H9 (cell line): ENCODE measurements at regions not wholly inside any gene's neighbourhood (a gene's known extent, or its start where the extent isn't known, plus 50 kb on each side); places are given as distances from the start of the nearest gene placed in this dataset.

Experiments
- DNase-seq: peaks from one replicate; pipeline ENCODE4 v3.0.0-alpha.2; 2017
- H2AFZ ChIP-seq: one replicate; pipeline ENCODE4 v1.6.1; 2013; ENCODE audit warnings: mild to moderate bottlenecking, low read length, control low read depth, moderate library complexity
- H2AK5ac ChIP-seq: 2 replicates; pipeline ENCODE4 v1.6.1; 2013; ENCODE audit warnings: low read length, control low read depth, mixed read lengths; ENCODE audit not compliant: insufficient read length
- H2BK120ac ChIP-seq: one replicate; pipeline ENCODE4 v1.6.1; 2013; ENCODE audit warnings: low read depth, mild to moderate bottlenecking, low read length, control low read depth, inconsistent platforms; ENCODE audit not compliant: poor library complexity, severe bottlenecking
- H2BK12ac ChIP-seq: 2 replicates; pipeline ENCODE4 v1.6.1; 2013; ENCODE audit warnings: low read length, control low read depth, mixed read lengths, low read depth; ENCODE audit not compliant: insufficient read length
- H2BK15ac ChIP-seq: 2 replicates; pipeline ENCODE4 v1.6.1; 2013; ENCODE audit warnings: low read depth, low read length, control low read depth
- H2BK20ac ChIP-seq: one replicate; pipeline ENCODE4 v1.6.1; 2013; ENCODE audit warnings: low read depth, mild to moderate bottlenecking, low read length, control low read depth, inconsistent platforms; ENCODE audit not compliant: poor library complexity, severe bottlenecking
- H2BK5ac ChIP-seq: 2 replicates; pipeline ENCODE4 v1.6.1; 2013; ENCODE audit warnings: low read length, control low read depth, mixed read lengths; ENCODE audit not compliant: insufficient read length
- H3K14ac ChIP-seq: 2 replicates; pipeline ENCODE4 v1.6.1; 2013; ENCODE audit warnings: low read length, control low read depth; ENCODE audit not compliant: insufficient read depth
- H3K18ac ChIP-seq: 2 replicates; pipeline ENCODE4 v1.6.1; 2013; ENCODE audit warnings: low read depth, mild to moderate bottlenecking, mixed read lengths, low read length, control low read depth; ENCODE audit not compliant: insufficient read length
- H3K23ac ChIP-seq: 2 replicates; pipeline ENCODE4 v1.6.1; 2013; ENCODE audit warnings: low read length, control low read depth, mixed read lengths, low read depth; ENCODE audit not compliant: insufficient read length
- H3K23me2 ChIP-seq: 2 replicates; pipeline ENCODE4 v1.6.1; 2013; ENCODE audit warnings: low read depth, mild to moderate bottlenecking, mixed read lengths, low read length, control low read depth; ENCODE audit not compliant: insufficient read length, poor library complexity, severe bottlenecking
- H3K27ac ChIP-seq: 2 replicates; pipeline ENCODE4 v1.5.1; 2013; ENCODE audit warnings: low read length, control low read depth, mixed read lengths, low read depth; ENCODE audit not compliant: insufficient read length
- H3K27me3 ChIP-seq: 2 replicates; pipeline ENCODE4 v1.6.1; 2013; ENCODE audit warnings: low read length, control low read depth, inconsistent platforms; ENCODE audit not compliant: insufficient read depth
- H3K4ac ChIP-seq: 2 replicates; pipeline ENCODE4 v1.6.1; 2013; ENCODE audit warnings: low read depth, mild to moderate bottlenecking, control low read depth, inconsistent platforms, low read length, moderate library complexity
- H3K4me1 ChIP-seq: 2 replicates; pipeline ENCODE4 v1.6.1; 2013; ENCODE audit warnings: low read length, control low read depth, inconsistent platforms; ENCODE audit not compliant: insufficient read depth
- H3K4me2 ChIP-seq: 2 replicates; pipeline ENCODE4 v1.6.1; 2013; ENCODE audit warnings: low read length, control low read depth, mixed read lengths; ENCODE audit not compliant: insufficient read length, insufficient read depth
- H3K56ac ChIP-seq: 2 replicates; pipeline ENCODE4 v1.6.1; 2013; ENCODE audit warnings: low read depth, mild to moderate bottlenecking, mixed read lengths, low read length, control low read depth; ENCODE audit not compliant: insufficient read length
- H3K79me1 ChIP-seq: 2 replicates; pipeline ENCODE4 v1.6.1; 2013; ENCODE audit warnings: low read depth, mild to moderate bottlenecking, moderate library complexity, low read length, control low read depth, inconsistent platforms; ENCODE audit not compliant: insufficient read depth, poor library complexity, severe bottlenecking
- H3K79me2 ChIP-seq: 2 replicates; pipeline ENCODE4 v1.6.1; 2013; ENCODE audit warnings: low read length, control low read depth, inconsistent platforms; ENCODE audit not compliant: insufficient read depth
- H3K9ac ChIP-seq: 2 replicates; pipeline ENCODE4 v1.6.1; 2013; ENCODE audit warnings: low read length, control low read depth, mixed read lengths; ENCODE audit not compliant: insufficient read length; ENCODE audit errors: extremely low read depth
- H3K9me3 ChIP-seq: one replicate; pipeline ENCODE4 v1.6.1; 2013; ENCODE audit warnings: low read depth, low read length, inconsistent platforms; ENCODE audit not compliant: control insufficient read depth
- H3T11ph ChIP-seq: one replicate; pipeline ENCODE4 v1.6.1; 2013; ENCODE audit warnings: mild to moderate bottlenecking, low read length, control low read depth, inconsistent platforms
- H4K20me1 ChIP-seq: one replicate; pipeline ENCODE4 v1.6.1; 2013; ENCODE audit not compliant: control insufficient read depth, insufficient read length, insufficient read depth
- H4K5ac ChIP-seq: 2 replicates; pipeline ENCODE4 v1.6.1; 2013; ENCODE audit warnings: low read depth, mild to moderate bottlenecking, mixed read lengths, low read length, control low read depth; ENCODE audit not compliant: insufficient read length
- H4K8ac ChIP-seq: replicated peaks from 2 replicates; pipeline ENCODE4 v1.6.1; 2013; ENCODE audit warnings: low read length, control low read depth, mixed read lengths, low read depth; ENCODE audit not compliant: insufficient read length
- H4K91ac ChIP-seq: 2 replicates; pipeline ENCODE4 v1.6.1; 2013; ENCODE audit warnings: low read depth, mild to moderate bottlenecking, moderate library complexity, mixed read lengths, low read length, control low read depth; ENCODE audit not compliant: insufficient read length
- H3K27ac Mint-ChIP-seq, 3 experiments: 2 replicates in 2 of 3; 3 replicates in 1 of 3; pipeline ENCODE4 v1.8.0; 2020 to 2021; ENCODE audit warnings: mixed read lengths in 3 of 3, mild to moderate bottlenecking in 1 of 3, moderate library complexity in 1 of 3
- H3K27me3 Mint-ChIP-seq: 2 replicates; pipeline ENCODE4 v1.8.0; 2021; ENCODE audit warnings: low read depth, mild to moderate bottlenecking, moderate library complexity, mixed read lengths
- H3K36me3 Mint-ChIP-seq, 3 experiments: 2 replicates in 2 of 3; 3 replicates in 1 of 3; pipeline ENCODE4 v1.8.0; 2020 to 2021; ENCODE audit warnings: low read depth in 3 of 3, mixed read lengths in 3 of 3; ENCODE audit not compliant: insufficient read depth in 1 of 3
- H3K4me1 Mint-ChIP-seq, 2 experiments: 2 replicates each; pipeline ENCODE4 v1.8.0; 2020; ENCODE audit warnings: mixed read lengths in 2 of 2
- H3K4me3 Mint-ChIP-seq, 2 experiments: 2 replicates in 1 of 2; 3 replicates in 1 of 2; pipeline ENCODE4 v1.8.0; 2020 to 2021; ENCODE audit warnings: mild to moderate bottlenecking in 2 of 2, mixed read lengths in 2 of 2, moderate library complexity in 1 of 2
- H3K9me3 Mint-ChIP-seq, 2 experiments: 2 replicates in 1 of 2; 3 replicates in 1 of 2; pipeline ENCODE4 v1.8.0; 2020; ENCODE audit warnings: mild to moderate bottlenecking in 2 of 2, mixed read lengths in 2 of 2, moderate library complexity in 1 of 2
- CTCF ChIP-seq: fragments of 200-600 bp; sonication (generic); conservative IDR thresholded peaks from 3 replicates; pipeline ENCODE4 v1.8.0; 2021; ENCODE audit warnings: antibody characterized with exemption, mild to moderate bottlenecking
- WGBS: extraction: QIAGEN DNeasy Blood & Tissue Kit; methylation state at CpG from one replicate; pipeline ENCODE4 v1.1.7; 2013; ENCODE audit warnings: missing lambda C conversion rate, low lambda C conversion rate, mixed read lengths; ENCODE audit not compliant: insufficient read length; ENCODE audit errors: extremely low coverage; 5-methylcytosine and 5-hydroxymethylcytosine counted together

GRCh38 chr9:1702701-1703100 lies 312.4 kb upstream of the SMARCA2 start:
- Histone ChIP-seq H3K14ac (no peak overlapping the region), H4K5ac (no peak overlapping the region), H4K20me1 (no peaks in the 10 kb centered on the region), H3K18ac (no peak overlapping the region), H3K23ac (no peak overlapping the region), H2AFZ (no peak overlapping the region), H3K4ac (no peak overlapping the region), H3K4me2 (no peak overlapping the region), H3K27me3 (no peaks in the 10 kb centered on the region), H2BK5ac (no peak overlapping the region), H4K91ac (no peak overlapping the region), H2BK15ac (no peak overlapping the region), H3K9ac (no peak overlapping the region), H2BK20ac (no peak overlapping the region), H4K8ac (no peak overlapping the region), H2AK5ac (no peak overlapping the region), H2BK12ac (no peak overlapping the region), H3K9me3 (no peaks in the 10 kb centered on the region), H3K27ac (no peak overlapping the region), H2BK120ac (no peak overlapping the region), H3K4me1 (no peaks in the 10 kb centered on the region), H3K79me2 (no peaks in the 10 kb centered on the region), H3K23me2 (no peaks in the 10 kb centered on the region), H3K79me1 (no peaks in the 10 kb centered on the region), H3K56ac (no peak overlapping the region), H3T11ph (no peak overlapping the region)
- peaks cover 0 to 9% of the 10 kb centered on the region in 2 experiments; a peak in 2 of 4 replicates for H3K4me1 Mint-ChIP-seq
- WGBS: no CpG with 5 or more reads among the region's 3 CpGs
- H3K27ac Mint-ChIP-seq: no peak overlapping the region
- H3K36me3 Mint-ChIP-seq: no peaks in the 10 kb centered on the region
- H3K27me3 Mint-ChIP-seq: no peaks in the 10 kb centered on the region
- peaks cover 2 to 16% of the 10 kb centered on the region in 2 experiments; a peak in 3 of 5 replicates for H3K9me3 Mint-ChIP-seq
- TF ChIP-seq CTCF: no peak
- no peak for DNase-seq
- H3K4me3 Mint-ChIP-seq: no peak overlapping the region
